Dendritic cell treated with granulocyte-macrophage colony-stimulating factor and Interleukin-4, amounts not matched to agents 40 ng/mL and 50 ng/mL, for 4 days (primary cell): ENCODE measurements at regions not wholly inside any gene's neighbourhood (a gene's known extent, or its start where the extent isn't known, plus 50 kb on each side); places are given as distances from the start of the nearest gene placed in this dataset.

Experiments
- H3K27ac Mint-ChIP-seq: one replicate; pipeline ENCODE4 v1.8.0; 2022; ENCODE audit warnings: mild to moderate bottlenecking, mixed read lengths
- H3K27me3 Mint-ChIP-seq: one replicate; pipeline ENCODE4 v1.8.0; 2022; ENCODE audit warnings: mild to moderate bottlenecking, mixed read lengths
- H3K36me3 Mint-ChIP-seq: one replicate; pipeline ENCODE4 v1.8.0; 2022; ENCODE audit warnings: low read depth, mixed read lengths
- H3K4me1 Mint-ChIP-seq: one replicate; pipeline ENCODE4 v1.8.0; 2022; ENCODE audit warnings: low read depth, mixed read lengths
- H3K4me3 Mint-ChIP-seq: one replicate; pipeline ENCODE4 v1.8.0; 2022; ENCODE audit warnings: mild to moderate bottlenecking, moderate library complexity, mixed read lengths
- H3K9me3 Mint-ChIP-seq: one replicate; pipeline ENCODE4 v1.8.0; 2022; ENCODE audit warnings: mixed read lengths
- intact Hi-C: fragments of 100-400 bp; cut with micrococcal nuclease; formaldehyde crosslinking; loops from one replicate; pipeline ENCODE4 v1.15.0; 2022

GRCh38 chr13:91132381-91132780, 215.1 kb upstream of the MIR17HG start:
- H3K27ac Mint-ChIP-seq = no peak overlapping the region
- H3K9me3 Mint-ChIP-seq = no peaks in the 10 kb centered on the region
- H3K36me3 Mint-ChIP-seq = no peaks in the 10 kb centered on the region
- no peaks in the 10 kb centered on the region for H3K27me3 Mint-ChIP-seq
- intact Hi-C loops = loop anchor here (5.0 kb wide), 3 partner anchors 40 to 215 kb away; partner anchors contain the start of gene MIR17HG
- H3K4me1 Mint-ChIP-seq = peaks cover 17% of the 10 kb centered on the region
- no peak overlapping the region for H3K4me3 Mint-ChIP-seq

- Mint-ChIP-seq H3K27me3 (no peaks in the 10 kb centered on the region), H3K27ac (no peak overlapping the region), H3K9me3 (no peaks in the 10 kb centered on the region), H3K4me1 (peaks cover 17% of the 10 kb centered on the region), H3K36me3 (no peaks in the 10 kb centered on the region), H3K4me3 (no peak overlapping the region)
- intact Hi-C loops = loop anchor here (5.0 kb wide), 3 partner anchors 40 to 215 kb away; partner anchors contain the start of gene MIR17HG
These were observed 214.7 kb upstream of the MIR17HG start for GRCh38 chr13:91132786-91133185.

GRCh38 chr13:91133941-91134802, 213.3 kb upstream of the MIR17HG start:
- intact Hi-C loops = loop anchor here (1.0 to 5.0 kb wide), 4 partner anchors 21 to 213 kb away; partner anchors contain the start of gene MIR17HG
- Mint-ChIP-seq H3K9me3 (no peaks in the 10 kb centered on the region), H3K4me1 (peaks cover 17% of the 10 kb centered on the region), H3K27me3 (no peaks in the 10 kb centered on the region), H3K27ac (peak overlapping the region; percentile 69), H3K36me3 (no peaks in the 10 kb centered on the region), H3K4me3 (peak overlapping the region; percentile 30)

- intact Hi-C loops = loop anchor here (1.0 to 5.0 kb wide), 4 partner anchors 21 to 213 kb away; partner anchors contain the start of gene MIR17HG
- Mint-ChIP-seq H3K27ac (peak overlapping the region; percentile 69), H3K9me3 (no peaks in the 10 kb centered on the region), H3K36me3 (no peaks in the 10 kb centered on the region), H3K27me3 (no peaks in the 10 kb centered on the region), H3K4me1 (peaks cover 17% of the 10 kb centered on the region), H3K4me3 (peak overlapping the region; percentile 30)
These were observed 212.7 kb upstream of the MIR17HG start for GRCh38 chr13:91134803-91135184.

- Mint-ChIP-seq H3K36me3 (no peaks in the 10 kb centered on the region), H3K27me3 (no peaks in the 10 kb centered on the region), H3K4me3 (no peak overlapping the region), H3K4me1 (peaks cover 17% of the 10 kb centered on the region), H3K27ac (peak overlapping the region; percentile 69), H3K9me3 (no peaks in the 10 kb centered on the region)
- intact Hi-C loops = no loop called here
These were observed 212.1 kb upstream of the MIR17HG start for GRCh38 chr13:91135376-91135775.

GRCh38 chr13:91135968-91136367, 211.5 kb upstream of the MIR17HG start:
- Mint-ChIP-seq H3K27me3 (no peaks in the 10 kb centered on the region), H3K4me1 (peaks cover 17% of the 10 kb centered on the region), H3K36me3 (no peaks in the 10 kb centered on the region), H3K9me3 (no peaks in the 10 kb centered on the region), H3K27ac (peak overlapping the region; percentile 69), H3K4me3 (no peak overlapping the region)
- intact Hi-C loops = no loop called here

GRCh38 chr13:91136806-91137205, 210.7 kb upstream of the MIR17HG start:
- H3K9me3 Mint-ChIP-seq = no peaks in the 10 kb centered on the region
- intact Hi-C loops = no loop called here
- H3K27ac Mint-ChIP-seq = no peak overlapping the region
- no peaks in the 10 kb centered on the region for H3K27me3 Mint-ChIP-seq
- H3K36me3 Mint-ChIP-seq = no peaks in the 10 kb centered on the region
- no peak overlapping the region for H3K4me3 Mint-ChIP-seq
- peaks cover 17% of the 10 kb centered on the region for H3K4me1 Mint-ChIP-seq

GRCh38 chr13:91139232-91139631, 208.3 kb upstream of the MIR17HG start:
- Mint-ChIP-seq H3K4me1 (peaks cover 36% of the 10 kb centered on the region), H3K36me3 (no peaks in the 10 kb centered on the region)
- intact Hi-C loops = no loop called here

GRCh38 chr13:91141543-91142061, 205.9 kb upstream of the MIR17HG start:
- peaks cover 36% of the 10 kb centered on the region for H3K4me1 Mint-ChIP-seq
- no peak overlapping the region for H3K27ac Mint-ChIP-seq
- no peaks in the 10 kb centered on the region for H3K36me3 Mint-ChIP-seq
- H3K27me3 Mint-ChIP-seq = no peaks in the 10 kb centered on the region
- intact Hi-C loops = no loop called here
- no peaks in the 10 kb centered on the region for H3K9me3 Mint-ChIP-seq
- no peak overlapping the region for H3K4me3 Mint-ChIP-seq

More at GRCh38 chr13:91139232-91139631, 208.3 kb upstream of the MIR17HG start:
- H3K4me3 Mint-ChIP-seq = no peak overlapping the region
- no peak overlapping the region for H3K27ac Mint-ChIP-seq
- no peaks in the 10 kb centered on the region for H3K9me3 Mint-ChIP-seq
- no peaks in the 10 kb centered on the region for H3K27me3 Mint-ChIP-seq

- H3K4me1 Mint-ChIP-seq = peaks cover 41% of the 10 kb centered on the region
- H3K27me3 Mint-ChIP-seq = no peaks in the 10 kb centered on the region
- H3K9me3 Mint-ChIP-seq = no peaks in the 10 kb centered on the region
- intact Hi-C loops = no loop called here
- H3K4me3 Mint-ChIP-seq = no peak overlapping the region
- H3K36me3 Mint-ChIP-seq = no peaks in the 10 kb centered on the region
- H3K27ac Mint-ChIP-seq = no peak overlapping the region
These were observed 204.9 kb upstream of the MIR17HG start for GRCh38 chr13:91142572-91142971.

GRCh38 chr13:91144054-91144453, 203.4 kb upstream of the MIR17HG start:
- Mint-ChIP-seq H3K36me3 (no peaks in the 10 kb centered on the region), H3K9me3 (no peaks in the 10 kb centered on the region), H3K27ac (peak overlapping the region; percentile 77), H3K4me1 (peaks cover 41% of the 10 kb centered on the region), H3K4me3 (no peak overlapping the region), H3K27me3 (no peaks in the 10 kb centered on the region)
- intact Hi-C loops = loop anchor here (1.0 kb wide), 1 partner anchor 11 kb away; no protein-coding TSS in a partner anchor

GRCh38 chr13:91144486-91144885, 203.0 kb upstream of the MIR17HG start:
- Mint-ChIP-seq H3K27me3 (no peaks in the 10 kb centered on the region), H3K36me3 (no peaks in the 10 kb centered on the region), H3K4me3 (no peak overlapping the region), H3K9me3 (no peaks in the 10 kb centered on the region), H3K27ac (peak overlapping the region; percentile 77), H3K4me1 (peaks cover 41% of the 10 kb centered on the region)
- intact Hi-C loops = loop anchor here (1.0 kb wide), 1 partner anchor 11 kb away; no protein-coding TSS in a partner anchor

- Mint-ChIP-seq H3K4me3 (no peak overlapping the region), H3K4me1 (peaks cover 41% of the 10 kb centered on the region), H3K36me3 (no peaks in the 10 kb centered on the region), H3K9me3 (no peaks in the 10 kb centered on the region), H3K27ac (peak overlapping the region; percentile 78), H3K27me3 (no peaks in the 10 kb centered on the region)
- intact Hi-C loops = no loop called here
These were observed 201.8 kb upstream of the MIR17HG start for GRCh38 chr13:91145571-91146205.

GRCh38 chr13:91146601-91147000, 200.9 kb upstream of the MIR17HG start:
- intact Hi-C loops = no loop called here
- Mint-ChIP-seq H3K27me3 (no peaks in the 10 kb centered on the region), H3K9me3 (no peaks in the 10 kb centered on the region), H3K4me3 (no peak overlapping the region), H3K36me3 (no peaks in the 10 kb centered on the region), H3K4me1 (peaks cover 41% of the 10 kb centered on the region), H3K27ac (peak overlapping the region; percentile 78)
